GM12875 (cell line): ENCODE measurements at regions not wholly inside any gene's neighbourhood (a gene's known extent, or its start where the extent isn't known, plus 50 kb on each side); places are given as distances from the start of the nearest gene placed in this dataset.

Experiments used
- H3K4me3 ChIP-seq: one replicate; pipeline ENCODE4 v1.5.1; 2011; ENCODE audit warnings: low read depth, low read length, control low read depth
- CTCF ChIP-seq: IDR thresholded peaks from 2 replicates; pipeline ENCODE4 v1.5.1; 2011; ENCODE audit warnings: low read depth, mild to moderate bottlenecking, control low read depth, inconsistent platforms, low read length, moderate library complexity, borderline replicate concordance; ENCODE audit not compliant: insufficient read depth

- no peak for TF ChIP-seq CTCF
Observed at GRCh38 chr12:93042684-93043083, 113.6 kb upstream of the EEA1 start.

GRCh38 chr12:93043192-93043876 is 114.2 kb upstream of the EEA1 start:
- H3K4me3 ChIP-seq: no peak overlapping the region
- TF ChIP-seq CTCF: no peak

More at GRCh38 chr12:93042684-93043083, 113.6 kb upstream of the EEA1 start:
- no peak overlapping the region for H3K4me3 ChIP-seq

- no peak for TF ChIP-seq CTCF
- H3K4me3 ChIP-seq: no peak overlapping the region
Observed at GRCh38 chr12:93043877-93044209, 114.7 kb upstream of the EEA1 start.

GRCh38 chr12:93047118-93047517 is 118.0 kb upstream of the EEA1 start:
- H3K4me3 ChIP-seq: no peak overlapping the region
- TF ChIP-seq CTCF: no peak

- TF ChIP-seq CTCF: no peak
- no peak overlapping the region for H3K4me3 ChIP-seq
Observed at GRCh38 chr12:93048656-93049055, 119.6 kb upstream of the EEA1 start.

GRCh38 chr12:93050026-93050747 is 121.1 kb upstream of the EEA1 start:
- no peak for TF ChIP-seq CTCF
- no peak overlapping the region for H3K4me3 ChIP-seq

GRCh38 chr12:93050748-93051081 is 121.6 kb upstream of the EEA1 start:
- no peak for TF ChIP-seq CTCF
- no peak overlapping the region for H3K4me3 ChIP-seq
